GM21390 (cell line): ENCODE measurements at regions not wholly inside any gene's neighbourhood (a gene's known extent, or its start where the extent isn't known, plus 50 kb on each side); places are given as distances from the start of the nearest gene placed in this dataset.

Experiments
- ATAC-seq: cut with Tn5 transposase; IDR thresholded peaks from one replicate; pipeline ENCODE4 v1.9.1; 2021; ENCODE audit not compliant: unreplicated experiment

- ATAC-seq, result peak; percentile 87
Observed at GRCh38 chr2:134155134-134155533, 98.7 kb upstream of the MGAT5 start.

DNA sequence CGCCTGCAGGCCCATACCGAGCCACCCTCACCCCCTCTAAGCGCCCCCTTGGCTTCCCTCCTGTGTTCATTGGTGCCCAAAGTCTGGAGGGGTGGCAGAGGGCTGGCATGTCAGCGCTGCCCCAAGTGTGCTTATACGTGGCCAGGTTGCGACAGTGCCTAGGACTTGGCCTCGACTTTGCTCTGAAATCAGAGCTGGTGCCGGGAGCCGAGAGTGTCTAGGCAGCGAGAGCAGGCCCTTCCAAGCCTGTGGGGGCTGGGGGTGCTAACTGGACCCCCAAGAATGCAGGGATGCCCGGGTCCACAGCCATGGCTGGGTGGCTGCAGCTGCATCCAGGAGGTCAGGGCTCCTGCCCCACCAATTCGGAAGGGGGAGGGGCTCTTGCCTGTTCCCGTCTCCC is 95.6 kb upstream of the MGAT5 start:
- ATAC-seq, result no peak

GRCh38 chr2:134161170-134161547 is 92.7 kb upstream of the MGAT5 start:
- ATAC-seq, result no peak

DNA sequence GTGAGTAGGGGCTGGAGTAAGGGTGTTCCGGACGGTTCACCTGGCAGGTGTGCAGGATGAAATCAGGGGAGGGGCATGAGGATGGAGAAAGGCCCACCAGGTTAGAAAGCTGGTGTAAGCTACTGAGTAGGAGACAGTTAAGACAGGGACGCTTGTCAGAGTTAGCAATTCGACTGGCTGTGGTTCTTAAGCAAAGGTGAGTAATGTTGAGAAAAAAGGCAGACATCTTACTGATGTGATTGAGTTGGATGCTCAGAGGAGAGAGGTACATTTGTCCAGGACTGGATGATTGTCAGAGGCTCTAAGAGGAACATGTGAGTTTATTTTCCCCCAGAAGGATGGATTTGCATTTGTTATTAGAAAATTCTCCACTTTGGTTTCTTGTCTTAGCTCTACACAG is 90.5 kb upstream of the MGAT5 start:
- ATAC-seq, result no peak

- no peak for ATAC-seq
Observed at GRCh38 chr2:134164306-134164705, 89.6 kb upstream of the MGAT5 start.

- ATAC-seq, result no peak
Observed at GRCh38 chr2:134167015-134167414, 86.9 kb upstream of the MGAT5 start.

- ATAC-seq, result peak; percentile 68
Observed at GRCh38 chr2:134169788-134170187, 84.1 kb upstream of the MGAT5 start.

DNA sequence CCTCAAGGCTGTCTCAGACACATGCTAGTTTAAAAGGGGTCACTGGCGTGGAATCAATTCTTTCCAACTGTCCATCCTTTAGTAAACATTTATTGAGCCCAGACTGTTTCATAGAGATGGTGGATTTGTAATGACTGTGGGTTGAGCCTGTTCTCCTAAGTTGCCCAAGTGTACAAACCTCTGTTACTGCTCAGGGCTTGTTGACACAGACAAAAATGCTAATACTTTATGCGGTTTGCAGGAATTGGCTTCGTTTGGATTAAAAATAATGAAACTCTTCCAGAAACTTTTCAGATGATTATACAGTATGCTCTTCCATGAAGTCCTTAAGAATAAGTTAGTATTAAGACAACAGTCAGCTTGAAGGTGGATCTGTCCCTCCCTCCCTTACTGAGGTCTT is 83.6 kb upstream of the MGAT5 start:
- no peak for ATAC-seq

- ATAC-seq, result no peak
Observed at GRCh38 chr2:134170700-134171099, 83.2 kb upstream of the MGAT5 start.

DNA sequence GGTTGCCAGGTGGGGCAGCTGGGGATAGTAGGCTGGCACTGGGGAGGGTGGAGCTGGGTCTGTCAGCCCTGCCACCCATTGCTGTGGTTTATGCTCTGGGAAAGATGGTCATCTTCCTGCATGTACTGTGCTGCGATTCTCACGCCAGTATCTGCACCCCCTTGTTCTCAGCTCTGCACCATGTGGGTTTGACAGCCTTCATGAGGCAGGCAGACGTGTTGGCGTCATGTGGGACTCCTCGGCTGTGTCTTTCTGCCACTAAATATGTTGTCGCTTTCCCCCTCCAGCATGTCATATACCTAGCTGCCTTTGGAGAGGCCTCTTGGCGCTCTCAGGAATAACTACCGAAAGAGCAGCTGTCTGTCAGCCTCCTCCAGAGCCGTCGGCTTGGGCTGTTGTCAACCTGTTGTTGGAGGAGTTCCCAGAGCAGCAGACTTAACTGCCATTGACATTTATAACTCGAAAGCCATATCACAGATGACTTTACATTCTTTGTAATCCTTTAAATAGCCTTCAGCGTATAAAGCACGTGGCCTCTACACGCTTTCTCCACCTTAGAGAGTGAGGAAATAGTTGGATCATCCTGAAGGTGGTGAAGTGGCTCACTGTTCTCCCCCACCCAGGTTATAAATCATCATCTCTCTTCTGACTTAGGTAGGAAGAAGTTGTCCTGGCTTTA is 80.4 kb upstream of the MGAT5 start:
- ATAC-seq, result no peak

DNA sequence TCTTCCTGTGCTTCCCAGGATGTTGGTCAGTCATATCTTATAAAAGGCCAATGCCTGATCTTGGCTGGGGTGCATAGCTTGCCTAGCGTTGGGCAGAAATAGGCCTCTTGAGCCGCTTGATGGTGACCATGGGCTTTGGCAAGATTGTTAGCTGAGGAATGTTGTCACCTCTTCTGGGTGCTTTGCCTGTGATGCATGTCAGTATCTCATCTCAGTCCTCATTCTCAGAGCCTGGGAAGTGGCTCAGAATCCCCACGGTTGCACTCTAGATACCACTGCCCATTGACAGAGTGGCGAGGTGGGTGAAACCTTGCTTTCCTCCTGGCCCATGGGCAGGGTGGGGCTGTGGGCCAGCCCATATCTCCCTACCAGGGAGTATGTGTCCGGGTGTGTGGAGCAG is 79.2 kb upstream of the MGAT5 start:
- ATAC-seq, result no peak

- ATAC-seq, result no peak
Observed at GRCh38 chr2:134175834-134176233, 78.0 kb upstream of the MGAT5 start.

DNA sequence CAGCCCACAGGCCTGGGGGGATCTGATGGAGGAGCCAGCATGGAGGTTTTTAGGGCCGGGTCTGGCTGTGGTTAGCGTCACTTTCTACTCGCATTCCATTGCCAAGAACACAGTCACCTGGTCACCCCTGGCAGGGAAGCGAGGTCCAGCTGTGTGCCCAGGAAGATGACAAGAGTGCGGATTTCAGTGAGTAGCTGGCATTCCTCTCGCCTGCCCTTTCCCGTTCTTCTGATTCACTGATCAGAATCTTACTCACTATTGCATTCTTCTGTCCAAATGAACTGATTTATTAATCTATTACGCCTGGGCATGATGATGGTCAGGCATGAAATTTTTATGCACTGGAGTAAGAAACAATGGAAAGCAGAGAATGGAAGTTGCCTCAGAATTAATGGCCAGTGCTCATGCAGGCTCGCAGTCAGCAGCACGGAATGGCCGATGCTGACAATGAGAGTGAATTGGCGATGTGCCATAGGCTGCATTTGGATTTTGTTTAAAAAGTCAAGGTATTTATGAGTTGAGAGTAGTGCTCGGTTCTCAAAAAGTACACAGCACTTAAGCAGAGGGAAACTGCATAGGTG is 76.4 kb upstream of the MGAT5 start:
- ATAC-seq, result no peak

- peak; percentile 56 for ATAC-seq
Observed at GRCh38 chr2:134178138-134178877, 75.6 kb upstream of the MGAT5 start.

- peak; percentile 59 for ATAC-seq
Observed at GRCh38 chr2:134181219-134181618, 72.7 kb upstream of the MGAT5 start.

- ATAC-seq, result no peak
Observed at GRCh38 chr2:134183679-134184078, 70.2 kb upstream of the MGAT5 start.

DNA sequence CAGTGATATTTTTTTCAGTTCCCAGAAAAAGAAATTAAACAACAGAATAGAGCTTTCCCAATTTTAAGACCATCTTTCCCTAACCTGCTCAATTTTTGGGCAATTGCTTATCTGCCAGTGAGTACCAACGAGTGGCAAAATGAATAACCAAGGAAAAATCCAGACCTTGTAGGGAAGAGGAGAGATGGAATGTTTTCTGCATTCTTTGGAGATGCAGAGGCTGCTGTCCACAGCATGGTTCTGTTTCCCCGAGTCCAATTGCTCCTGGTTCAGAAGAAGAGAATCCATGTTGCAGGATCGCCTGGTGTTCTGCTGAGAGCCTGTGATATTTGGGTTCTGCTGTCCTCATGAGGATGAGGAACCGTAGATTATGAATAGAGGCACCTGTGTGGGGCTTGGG is 68.2 kb upstream of the MGAT5 start:
- no peak for ATAC-seq

GRCh38 chr2:134189009-134189720 is 64.7 kb upstream of the MGAT5 start:
- no peak for ATAC-seq

DNA sequence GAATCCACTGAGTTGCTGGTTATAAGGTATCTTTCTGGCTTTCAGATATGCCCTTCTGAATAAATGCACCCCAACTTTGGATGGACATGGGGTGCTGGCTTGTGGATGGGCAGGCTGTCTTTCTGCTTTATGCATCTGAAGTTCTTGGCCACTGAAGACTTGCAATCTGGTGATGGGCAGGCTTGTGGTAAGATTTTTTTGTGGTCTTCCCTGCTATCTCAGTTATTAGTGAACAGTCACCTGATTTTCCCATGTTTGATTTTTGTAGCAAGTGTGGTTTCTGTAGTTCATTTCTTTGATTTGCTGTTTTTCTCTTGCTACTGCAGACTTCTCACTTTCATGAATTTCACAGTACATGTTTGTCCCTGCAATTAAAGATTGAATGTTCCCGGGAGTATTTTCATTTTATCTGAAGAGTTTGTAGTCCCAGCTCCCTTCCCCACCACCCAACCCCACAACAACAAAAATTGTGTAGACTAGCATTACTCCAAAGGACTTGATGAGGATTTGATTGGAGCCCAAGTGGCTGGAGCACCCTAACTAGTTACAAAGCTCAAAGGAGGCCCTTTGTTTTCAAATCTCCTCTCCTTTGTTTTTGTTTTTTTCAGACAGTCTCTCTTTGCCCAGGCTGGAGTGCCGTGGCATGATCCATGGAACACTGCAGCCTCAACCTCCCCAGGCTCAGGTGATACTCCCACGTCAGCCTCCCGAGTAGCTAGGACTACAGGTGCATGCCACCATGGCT is 63.6 kb upstream of the MGAT5 start:
- no peak for ATAC-seq

GRCh38 chr2:134190807-134191203 is 63.1 kb upstream of the MGAT5 start:
- no peak for ATAC-seq

- no peak for ATAC-seq
Observed at GRCh38 chr2:134191835-134192234, 62.0 kb upstream of the MGAT5 start.
